Activated naive CD8-positive, alpha-beta T cell treated with anti-CD3 and anti-CD28 coated beads for 36 hours (primary cell): ENCODE measurements at regions not wholly inside any gene's neighbourhood (a gene's known extent, or its start where the extent isn't known, plus 50 kb on each side); places are given as distances from the start of the nearest gene placed in this dataset.
"Not testable (repeated sequence)": the region's sequence is repeated elsewhere in the genome, so short reads cannot be mapped to it uniquely, and the experiment has no call there.

Source experiments
- DNase-seq: peaks from one replicate; pipeline ENCODE4 v3.0.0; 2021
- H3K27ac Mint-ChIP-seq: one replicate; pipeline ENCODE4 v1.8.0; 2022; ENCODE audit warnings: mild to moderate bottlenecking, moderate library complexity, mixed read lengths
- H3K27me3 Mint-ChIP-seq: one replicate; pipeline ENCODE4 v1.8.0; 2022; ENCODE audit warnings: mild to moderate bottlenecking, mixed read lengths
- H3K36me3 Mint-ChIP-seq: one replicate; pipeline ENCODE4 v1.8.0; 2021; ENCODE audit warnings: mild to moderate bottlenecking, mixed read lengths
- H3K4me1 Mint-ChIP-seq: one replicate; pipeline ENCODE4 v1.8.0; 2021; ENCODE audit warnings: mixed read lengths
- H3K4me3 Mint-ChIP-seq: one replicate; pipeline ENCODE4 v1.8.0; 2022; ENCODE audit warnings: mild to moderate bottlenecking, moderate library complexity, mixed read lengths
- H3K9me3 Mint-ChIP-seq: one replicate; pipeline ENCODE4 v1.8.0; 2022; ENCODE audit warnings: mixed read lengths

DNA sequence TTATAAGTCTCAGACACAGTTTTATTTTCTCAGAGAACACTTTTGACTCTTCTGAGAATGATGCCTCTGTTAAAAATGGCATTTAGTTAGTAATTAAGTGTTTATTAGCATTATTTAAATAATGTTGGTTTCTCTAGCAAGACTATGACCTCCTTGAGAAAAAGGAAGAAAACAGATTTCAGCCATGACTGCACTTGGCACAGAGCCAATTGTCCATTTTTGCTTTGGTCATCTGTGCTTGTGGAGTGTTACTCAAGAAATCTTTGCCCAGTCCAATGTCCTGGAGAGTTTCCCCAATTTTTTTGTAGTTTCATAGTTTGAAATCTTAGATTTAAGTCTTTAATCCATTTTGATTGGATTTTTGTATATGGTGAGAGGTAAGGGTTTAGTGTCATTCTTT is 1229.4 kb upstream of the FAM98A start:
- H3K9me3 Mint-ChIP-seq = peaks cover 6% of the 10 kb centered on the region
- H3K36me3 Mint-ChIP-seq = no peaks in the 10 kb centered on the region
- H3K27me3 Mint-ChIP-seq = no peaks in the 10 kb centered on the region
- no peak overlapping the region for H3K27ac Mint-ChIP-seq
- H3K4me1 Mint-ChIP-seq = no peaks in the 10 kb centered on the region
- no peak overlapping the region for H3K4me3 Mint-ChIP-seq
- DNase-seq = no peak

DNA sequence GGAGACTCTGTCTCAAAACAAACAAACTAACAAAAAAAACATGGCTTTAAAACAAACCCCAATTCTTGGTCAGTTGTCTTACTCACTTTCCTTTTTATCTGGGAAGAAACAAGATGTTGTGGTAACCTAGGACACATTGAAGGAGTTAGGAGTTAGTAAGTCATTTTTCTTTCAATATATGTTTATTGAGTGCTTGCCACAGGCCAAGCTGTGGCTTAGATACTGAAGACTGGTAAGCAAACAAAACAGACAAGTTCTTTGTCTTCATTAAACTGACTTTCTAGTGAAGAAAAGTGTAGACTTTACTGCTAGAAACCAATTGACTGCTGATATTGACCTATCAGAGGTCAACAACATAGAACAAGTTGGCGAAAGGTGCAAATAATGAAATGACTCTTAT is 1228.3 kb upstream of the FAM98A start:
- H3K4me3 Mint-ChIP-seq = no peak overlapping the region
- no peaks in the 10 kb centered on the region for H3K36me3 Mint-ChIP-seq
- H3K27ac Mint-ChIP-seq = no peak overlapping the region
- H3K27me3 Mint-ChIP-seq = no peaks in the 10 kb centered on the region
- peaks cover 6% of the 10 kb centered on the region for H3K9me3 Mint-ChIP-seq
- no peaks in the 10 kb centered on the region for H3K4me1 Mint-ChIP-seq
- DNase-seq = no peak

DNA sequence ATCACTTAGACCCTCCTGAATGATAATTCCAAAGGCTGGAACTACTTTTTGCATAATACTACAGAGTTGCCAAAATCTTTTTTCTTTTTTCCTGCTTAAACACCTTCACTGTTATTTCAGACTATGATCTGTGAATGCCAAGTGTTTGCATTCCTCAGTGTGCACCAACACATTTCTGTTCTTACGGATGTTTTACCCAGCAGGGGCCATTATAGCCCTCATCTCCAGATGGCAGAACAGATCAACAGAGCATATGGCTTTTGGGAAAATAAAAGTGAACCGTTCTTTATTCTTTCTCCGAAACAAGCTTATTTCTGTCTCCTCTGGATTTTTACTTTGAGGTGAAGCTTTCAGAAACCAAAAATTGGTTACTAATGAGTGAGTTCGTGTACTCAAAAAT is 1226.6 kb upstream of the FAM98A start:
- Mint-ChIP-seq H3K36me3 (no peaks in the 10 kb centered on the region), H3K4me3 (no peak overlapping the region), H3K27me3 (no peaks in the 10 kb centered on the region), H3K9me3 (peaks cover 4% of the 10 kb centered on the region), H3K4me1 (no peaks in the 10 kb centered on the region), H3K27ac (no peak overlapping the region)
- DNase-seq = no peak

DNA sequence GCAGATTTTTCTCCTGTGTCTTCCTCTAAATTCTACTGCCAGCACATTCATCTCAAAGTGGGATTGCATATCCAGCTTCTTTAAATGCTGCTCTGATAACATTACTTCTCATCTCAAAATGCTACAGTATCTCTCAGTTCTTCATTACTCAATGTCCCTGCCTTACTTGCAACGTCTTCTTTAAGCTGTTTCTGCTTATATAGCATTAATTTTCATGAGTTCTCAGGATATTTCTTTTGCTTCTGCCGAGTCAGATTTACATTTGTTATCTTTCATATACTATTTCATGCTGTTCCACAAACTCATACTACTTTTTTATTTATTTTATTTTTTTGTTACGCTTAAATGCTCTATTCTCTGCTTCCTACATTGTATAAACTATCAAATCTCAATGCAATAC is 1223.5 kb upstream of the FAM98A start:
- no peaks in the 10 kb centered on the region for H3K4me1 Mint-ChIP-seq
- H3K9me3 Mint-ChIP-seq = peaks cover 3% of the 10 kb centered on the region
- no peak overlapping the region for H3K4me3 Mint-ChIP-seq
- no peaks in the 10 kb centered on the region for H3K27me3 Mint-ChIP-seq
- H3K27ac Mint-ChIP-seq = no peak overlapping the region
- no peak for DNase-seq
- no peaks in the 10 kb centered on the region for H3K36me3 Mint-ChIP-seq

DNA sequence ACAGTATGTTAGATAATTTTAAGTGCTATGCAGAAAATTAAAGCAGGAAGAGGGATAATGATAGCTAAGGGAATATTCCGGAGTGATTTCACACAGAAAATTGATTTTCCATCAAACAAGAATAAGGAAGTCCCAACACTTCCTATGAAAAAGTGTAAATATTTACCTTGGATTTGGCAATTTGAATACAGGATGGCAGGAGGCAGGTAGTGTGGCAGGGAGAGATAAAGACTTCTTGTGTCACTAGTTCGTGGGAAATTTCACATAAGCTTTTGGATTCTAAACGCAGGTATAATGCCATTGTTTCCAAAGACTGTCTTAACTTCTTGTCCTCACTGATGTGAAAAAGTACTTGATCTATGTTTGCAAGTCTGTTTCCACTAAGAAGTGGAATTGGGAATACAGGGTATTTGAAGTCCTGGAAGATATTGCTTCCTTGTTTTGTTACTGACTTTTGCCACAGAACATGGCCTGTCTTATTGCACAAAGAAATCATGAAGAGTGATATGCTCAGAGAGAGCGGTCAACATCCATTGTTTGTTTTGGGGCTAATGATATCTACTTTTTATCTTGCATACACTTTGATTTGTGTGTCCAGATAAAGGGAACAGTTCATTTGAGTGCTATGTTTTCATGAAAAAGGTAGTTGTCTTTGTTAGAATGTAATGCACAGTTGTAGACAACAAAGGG is 1216.1 kb upstream of the FAM98A start:
- DNase-seq = no peak
- H3K36me3 Mint-ChIP-seq = no peaks in the 10 kb centered on the region
- H3K9me3 Mint-ChIP-seq = peaks cover 3% of the 10 kb centered on the region
- no peaks in the 10 kb centered on the region for H3K4me1 Mint-ChIP-seq
- H3K27me3 Mint-ChIP-seq = no peaks in the 10 kb centered on the region
- no peak overlapping the region for H3K4me3 Mint-ChIP-seq
- H3K27ac Mint-ChIP-seq = no peak overlapping the region

DNA sequence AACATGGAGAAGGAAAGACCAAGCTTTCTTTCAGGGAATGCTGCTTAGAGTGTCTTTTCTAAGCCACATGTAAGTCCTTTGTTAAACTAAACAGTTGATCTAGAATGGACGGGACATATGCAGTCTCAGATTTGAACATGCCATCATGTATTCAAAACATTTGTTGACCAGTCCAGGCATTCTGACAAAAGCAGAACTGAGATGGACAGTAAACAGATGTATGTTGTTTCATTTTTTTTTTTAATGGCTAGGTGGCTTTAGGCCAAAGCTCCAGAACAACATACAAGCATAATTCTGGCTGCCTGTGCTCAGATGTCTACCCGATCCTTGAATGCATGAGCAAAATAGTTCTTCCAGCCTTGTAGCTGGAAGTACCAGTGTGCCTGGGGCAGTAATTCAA is 1211.4 kb upstream of the FAM98A start:
- Mint-ChIP-seq H3K4me3 (no peak overlapping the region), H3K36me3 (no peaks in the 10 kb centered on the region), H3K4me1 (no peaks in the 10 kb centered on the region), H3K27ac (no peak overlapping the region), H3K9me3 (no peaks in the 10 kb centered on the region), H3K27me3 (no peaks in the 10 kb centered on the region)
- DNase-seq = no peak

DNA sequence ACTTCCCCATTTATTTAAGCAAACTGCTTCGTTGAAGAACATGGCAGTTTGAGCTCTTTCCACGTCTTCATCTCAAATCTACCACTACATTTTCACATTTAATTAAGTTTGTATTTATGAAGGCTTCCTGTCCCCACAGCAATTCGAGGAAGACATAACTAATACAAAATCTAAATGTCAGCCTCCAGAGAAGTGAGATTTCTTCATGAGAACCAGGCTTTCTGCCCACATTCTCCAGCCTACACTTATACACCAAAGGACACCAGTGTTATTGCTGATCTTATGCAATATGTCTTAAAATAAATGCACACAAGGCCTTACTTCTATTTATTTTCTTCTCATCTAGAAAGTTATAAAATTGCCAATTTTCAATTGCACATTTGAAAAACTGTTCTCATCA is 1209.3 kb upstream of the FAM98A start:
- Mint-ChIP-seq H3K4me3 (no peak overlapping the region), H3K4me1 (no peaks in the 10 kb centered on the region), H3K27me3 (no peaks in the 10 kb centered on the region), H3K9me3 (no peaks in the 10 kb centered on the region), H3K36me3 (no peaks in the 10 kb centered on the region), H3K27ac (no peak overlapping the region)
- DNase-seq = no peak

DNA sequence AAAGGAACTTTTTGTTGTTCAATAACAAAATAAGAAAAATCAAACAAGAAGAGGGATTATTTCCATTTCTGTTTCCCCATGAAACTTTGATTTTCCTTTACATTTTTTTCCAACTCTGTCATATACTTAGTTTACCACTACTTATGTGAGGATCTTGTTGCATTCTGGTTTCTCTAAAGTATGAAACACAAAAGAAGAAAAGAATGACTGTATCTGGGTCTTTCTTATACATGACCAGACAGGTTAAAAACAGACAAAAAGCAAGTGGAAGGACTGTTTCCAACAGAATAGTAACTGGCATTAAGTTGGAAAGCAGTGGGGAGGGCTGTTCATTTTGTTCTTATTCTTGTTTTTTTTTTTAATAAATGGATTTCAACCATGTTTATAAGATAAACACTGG is 1207.8 kb upstream of the FAM98A start:
- H3K36me3 Mint-ChIP-seq = no peaks in the 10 kb centered on the region

DNA sequence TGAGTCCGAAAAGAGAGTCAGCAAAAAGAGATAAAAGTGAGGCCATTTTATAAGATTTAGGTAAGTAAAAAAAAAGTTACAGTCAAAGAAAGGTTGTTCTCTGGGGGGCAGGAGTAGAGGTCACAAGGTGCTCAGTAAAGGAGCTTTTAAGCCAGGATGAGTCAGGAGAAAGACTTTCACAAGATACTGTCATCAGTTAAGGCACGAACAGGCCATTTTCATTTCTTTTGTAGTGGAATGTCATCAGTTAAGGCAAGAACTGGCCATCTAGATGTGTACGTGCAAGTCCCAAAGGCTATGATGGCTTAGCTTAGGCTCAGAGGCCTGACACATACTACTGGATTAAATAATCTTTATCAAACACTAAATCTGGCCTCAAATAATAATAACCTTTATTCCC is 1207.3 kb upstream of the FAM98A start:
- Mint-ChIP-seq H3K9me3 (no peaks in the 10 kb centered on the region), H3K27me3 (no peaks in the 10 kb centered on the region), H3K4me1 (no peaks in the 10 kb centered on the region), H3K36me3 (no peaks in the 10 kb centered on the region), H3K27ac (no peak overlapping the region), H3K4me3 (no peak overlapping the region)
- DNase-seq = no peak

More for the DNA sequence above, 1207.8 kb upstream of the FAM98A start:
- Mint-ChIP-seq H3K4me3 (no peak overlapping the region), H3K27me3 (no peaks in the 10 kb centered on the region), H3K4me1 (no peaks in the 10 kb centered on the region), H3K9me3 (no peaks in the 10 kb centered on the region), H3K27ac (no peak overlapping the region)
- DNase-seq = no peak

DNA sequence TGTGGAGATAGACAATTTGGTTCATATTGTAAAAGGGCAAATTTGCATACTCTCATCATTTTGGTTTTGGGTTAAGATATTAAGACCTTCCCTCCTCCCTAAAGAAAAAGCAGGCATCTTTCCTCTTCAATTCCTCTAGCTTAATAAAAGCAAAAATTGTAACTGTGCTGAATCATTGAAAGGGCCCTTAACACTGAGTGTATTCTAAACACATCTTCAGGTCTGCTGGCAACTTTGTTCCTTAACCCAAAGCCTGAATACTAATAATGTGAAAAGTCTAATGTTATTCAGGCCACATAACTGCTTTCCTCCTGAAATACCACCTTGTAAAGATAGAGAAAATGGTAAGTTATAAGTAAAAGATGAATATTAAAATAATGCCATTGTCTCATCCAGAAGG is 1200.5 kb upstream of the FAM98A start:
- Mint-ChIP-seq H3K27ac (no peak overlapping the region), H3K27me3 (no peaks in the 10 kb centered on the region), H3K36me3 (no peaks in the 10 kb centered on the region), H3K4me3 (no peak overlapping the region), H3K9me3 (no peaks in the 10 kb centered on the region), H3K4me1 (no peaks in the 10 kb centered on the region)
- no peak for DNase-seq

DNA sequence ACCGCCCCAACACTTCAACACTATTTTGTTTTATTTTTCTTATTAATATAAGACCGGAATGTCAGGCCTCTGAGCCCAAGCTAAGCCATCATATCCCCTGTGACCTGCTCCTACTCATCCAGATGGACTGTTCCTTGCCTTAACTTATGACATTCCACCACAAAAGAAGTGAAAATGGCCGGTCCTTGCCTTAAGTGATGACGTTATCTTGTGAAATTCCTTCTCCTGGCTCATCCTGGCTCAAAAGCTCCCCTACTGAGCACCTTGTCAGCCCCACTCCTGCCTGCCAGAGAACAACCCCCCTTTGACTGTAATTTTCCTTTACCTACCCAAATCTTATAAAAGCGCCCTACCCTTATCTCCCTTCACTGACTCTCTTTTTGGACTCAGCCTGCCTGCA is 1196.5 kb upstream of the FAM98A start:
- DNase-seq, H3K4me1 Mint-ChIP-seq, H3K36me3 Mint-ChIP-seq, H3K9me3 Mint-ChIP-seq, H3K27me3 Mint-ChIP-seq, H3K4me3 Mint-ChIP-seq, H3K27ac Mint-ChIP-seq: not testable (repeated sequence)

DNA sequence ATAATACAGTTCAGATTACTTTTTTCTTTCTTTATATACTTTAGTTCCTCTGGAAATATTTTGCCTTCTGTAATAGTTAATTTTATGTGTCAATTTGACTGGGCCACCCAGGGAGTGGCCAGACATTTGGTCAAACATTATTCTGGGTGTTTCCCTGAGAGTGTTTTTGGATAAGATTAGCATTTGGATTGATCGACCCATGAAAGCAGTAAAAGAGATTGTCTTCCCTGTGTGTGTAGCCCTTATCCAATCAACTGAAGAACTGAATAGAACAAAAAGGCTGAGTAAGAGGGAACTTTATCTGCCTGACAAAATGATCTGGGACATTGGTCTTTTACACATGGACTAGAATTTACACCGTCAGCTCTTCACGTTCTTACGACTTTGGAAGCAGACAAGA is 1190.1 kb upstream of the FAM98A start:
- Mint-ChIP-seq H3K36me3 (no peaks in the 10 kb centered on the region), H3K27me3 (no peaks in the 10 kb centered on the region), H3K9me3 (peaks cover 4% of the 10 kb centered on the region)

DNA sequence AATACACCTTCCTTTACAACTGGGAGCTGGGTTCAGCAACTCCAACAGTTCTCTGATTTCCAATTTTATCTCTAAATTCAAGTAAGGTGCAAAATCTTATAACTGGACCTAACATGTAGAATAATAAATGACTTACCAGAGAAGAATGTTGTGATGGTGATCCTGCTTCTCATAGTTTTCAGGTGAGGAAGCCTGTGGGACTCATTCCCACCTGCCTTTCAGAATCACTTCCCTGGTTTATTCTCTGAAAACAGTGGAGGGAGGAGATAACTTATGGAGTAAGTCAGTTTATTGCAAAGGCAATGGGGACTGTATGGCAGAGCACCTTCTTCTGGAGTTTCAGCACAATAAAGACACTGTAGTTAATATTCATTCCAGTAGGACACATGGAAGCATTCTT is 1188.2 kb upstream of the FAM98A start:
- no peaks in the 10 kb centered on the region for H3K27me3 Mint-ChIP-seq
- no peak overlapping the region for H3K27ac Mint-ChIP-seq
- no peaks in the 10 kb centered on the region for H3K36me3 Mint-ChIP-seq
- no peak for DNase-seq
- no peak overlapping the region for H3K4me3 Mint-ChIP-seq
- no peaks in the 10 kb centered on the region for H3K4me1 Mint-ChIP-seq
- H3K9me3 Mint-ChIP-seq = peaks cover 4% of the 10 kb centered on the region

More for the DNA sequence above, 1190.1 kb upstream of the FAM98A start:
- no peaks in the 10 kb centered on the region for H3K4me1 Mint-ChIP-seq
- no peak overlapping the region for H3K4me3 Mint-ChIP-seq
- no peak for DNase-seq
- no peak overlapping the region for H3K27ac Mint-ChIP-seq

DNA sequence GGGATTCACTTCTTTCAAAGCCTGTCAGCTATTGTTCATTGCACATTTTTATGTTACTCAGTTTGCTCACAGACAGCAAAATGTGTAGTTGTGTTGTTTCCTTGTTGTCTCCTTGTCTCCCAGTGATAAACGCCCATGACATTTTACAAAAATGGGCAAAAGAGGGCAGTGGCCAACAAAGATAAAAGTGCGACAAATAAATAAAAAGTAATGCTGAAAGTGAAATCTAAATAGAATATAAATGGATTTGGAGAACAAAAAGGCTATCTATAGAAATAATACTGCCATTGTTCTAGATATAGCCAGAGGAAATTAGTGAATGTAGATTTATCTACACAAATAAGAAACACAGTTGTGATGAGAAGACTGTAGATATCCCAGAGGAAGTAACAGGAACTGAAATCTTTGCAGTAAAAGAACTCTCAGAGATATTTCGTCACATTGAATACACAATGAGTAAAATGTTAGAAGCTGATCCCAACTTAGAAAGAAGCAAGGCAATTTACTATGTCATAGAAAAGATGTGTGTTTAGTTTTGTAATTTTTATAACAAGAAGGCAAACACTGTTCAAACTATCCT is 1186.2 kb upstream of the FAM98A start:
- Mint-ChIP-seq H3K4me3 (no peak overlapping the region), H3K27me3 (no peaks in the 10 kb centered on the region), H3K4me1 (no peaks in the 10 kb centered on the region), H3K9me3 (peaks cover 5% of the 10 kb centered on the region), H3K36me3 (no peaks in the 10 kb centered on the region), H3K27ac (no peak overlapping the region)
- no peak for DNase-seq

DNA sequence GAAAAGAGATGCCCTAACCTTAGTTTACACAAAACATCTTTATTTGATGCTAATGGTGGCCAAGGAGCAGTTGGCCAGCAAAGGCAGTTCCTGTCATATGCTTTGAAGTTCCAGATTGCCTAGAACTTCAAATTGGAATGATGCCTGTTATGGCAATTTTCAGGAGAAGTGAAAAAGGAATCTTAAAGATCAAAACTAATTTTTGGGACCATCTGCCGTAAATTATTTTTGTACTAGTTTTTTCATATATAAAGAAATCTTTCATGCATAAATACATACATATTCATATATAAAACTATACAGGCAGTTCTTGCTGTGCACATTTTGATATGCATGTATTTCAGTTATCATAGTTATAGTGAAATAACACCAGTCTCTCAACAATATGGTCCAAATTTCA is 1185.6 kb upstream of the FAM98A start:
- Mint-ChIP-seq H3K4me3 (no peak overlapping the region), H3K4me1 (no peaks in the 10 kb centered on the region), H3K27ac (no peak overlapping the region), H3K27me3 (no peaks in the 10 kb centered on the region), H3K36me3 (no peaks in the 10 kb centered on the region), H3K9me3 (peaks cover 5% of the 10 kb centered on the region)
- DNase-seq = no peak

DNA sequence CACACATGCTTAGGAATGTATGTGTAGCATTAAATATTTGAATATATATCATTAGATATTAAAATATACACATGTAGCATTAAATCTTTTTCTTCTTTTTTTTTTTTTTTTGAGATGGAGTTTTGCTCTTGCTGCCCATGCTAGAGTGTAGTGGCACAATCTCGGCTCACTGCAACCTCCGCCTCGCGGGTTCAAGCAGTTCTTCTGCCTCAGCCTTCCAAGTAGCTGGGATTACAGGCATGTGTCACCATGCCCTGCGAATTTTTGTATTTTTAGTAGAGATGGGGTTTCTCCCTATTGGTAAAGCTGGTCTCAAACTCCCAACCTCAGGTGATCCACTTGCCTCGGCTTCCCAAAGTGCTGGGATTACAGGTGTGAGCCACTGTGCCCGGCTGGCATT is 1151.6 kb upstream of the FAM98A start:
- not testable (repeated sequence) for DNase-seq, H3K4me1 Mint-ChIP-seq, H3K36me3 Mint-ChIP-seq, H3K4me3 Mint-ChIP-seq, H3K27ac Mint-ChIP-seq, H3K9me3 Mint-ChIP-seq, H3K27me3 Mint-ChIP-seq
